HG03342 (cell line): ENCODE measurements at regions not wholly inside any gene's neighbourhood (a gene's known extent, or its start where the extent isn't known, plus 50 kb on each side); places are given as distances from the start of the nearest gene placed in this dataset.

ENCODE experiments used
- ATAC-seq: cut with Tn5 transposase; IDR thresholded peaks from one replicate; pipeline ENCODE4 v1.9.1; 2021; ENCODE audit warnings: mild to moderate bottlenecking, moderate library complexity; ENCODE audit not compliant: unreplicated experiment

- ATAC-seq: no peak
Measured at GRCh38 chr3:194076475-194076874, 59.5 kb upstream of the HES1 start.

- no peak for ATAC-seq
Measured at GRCh38 chr3:194077602-194078001, 58.3 kb upstream of the HES1 start.

DNA sequence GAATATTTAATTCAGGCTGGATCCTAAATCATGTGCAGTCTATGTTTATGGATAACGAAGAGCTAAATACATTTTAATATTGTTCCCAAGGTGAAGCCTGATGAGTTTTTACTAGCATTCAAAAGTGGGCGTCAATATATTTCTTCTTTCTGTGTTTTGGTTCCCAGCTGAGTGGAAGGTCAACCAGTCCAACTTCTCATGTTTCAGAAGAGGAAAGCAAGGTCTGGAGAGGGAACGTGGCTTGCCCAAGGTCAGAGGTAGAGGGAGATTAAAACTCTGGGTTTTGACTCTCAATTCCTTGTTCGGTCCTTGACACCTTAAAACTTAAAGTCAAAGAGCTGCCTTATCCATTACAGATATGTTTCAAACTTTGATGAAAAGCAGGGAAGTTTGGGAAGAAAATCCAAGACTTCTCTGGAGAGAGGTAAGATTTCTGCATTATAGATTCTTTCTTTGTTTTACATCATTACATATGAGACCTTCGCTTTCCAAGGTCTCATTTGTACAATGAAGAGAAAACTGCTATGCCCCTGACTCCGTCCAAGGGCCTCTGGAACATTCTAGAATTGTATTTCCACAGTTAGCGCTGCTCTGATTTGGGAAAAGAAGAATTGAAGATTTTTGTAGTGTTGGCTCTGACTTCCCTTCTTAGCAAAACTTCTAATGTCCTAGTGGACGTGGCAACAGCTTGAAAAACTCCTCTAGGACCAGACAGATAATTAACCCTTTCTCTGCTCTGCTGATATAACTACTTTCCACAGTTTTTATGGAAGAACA is 57.7 kb upstream of the HES1 start:
- ATAC-seq: no peak

DNA sequence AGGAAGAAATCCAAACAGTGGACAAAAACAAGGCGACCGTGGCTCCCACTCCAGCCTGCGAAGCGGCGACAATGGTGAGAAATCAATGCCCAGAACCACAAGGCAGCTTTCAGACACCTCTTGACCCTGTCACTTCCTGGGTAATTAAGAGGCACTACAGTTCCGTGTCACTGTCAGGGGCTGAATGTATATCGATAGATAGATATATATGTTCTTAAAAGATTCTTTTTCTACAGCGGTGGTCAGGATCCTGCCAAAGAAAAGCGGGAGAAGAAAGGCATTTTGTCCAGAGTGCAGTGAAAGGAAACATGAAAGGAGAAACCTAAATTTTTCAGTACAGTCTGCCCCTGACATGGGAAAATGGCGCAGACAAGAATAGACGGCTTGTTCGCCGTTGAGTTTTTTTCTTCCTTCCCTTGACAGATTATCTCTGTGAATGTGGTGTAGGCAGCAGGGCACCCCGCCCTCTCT is 56.2 kb upstream of the HES1 start:
- ATAC-seq: no peak

- ATAC-seq: no peak
Measured at GRCh38 chr3:194080436-194080835, 55.5 kb upstream of the HES1 start.

GRCh38 chr3:194080913-194081800 is 54.8 kb upstream of the HES1 start:
- no peak for ATAC-seq

- ATAC-seq: no peak
Measured at GRCh38 chr3:194081826-194082225, 54.1 kb upstream of the HES1 start.

DNA sequence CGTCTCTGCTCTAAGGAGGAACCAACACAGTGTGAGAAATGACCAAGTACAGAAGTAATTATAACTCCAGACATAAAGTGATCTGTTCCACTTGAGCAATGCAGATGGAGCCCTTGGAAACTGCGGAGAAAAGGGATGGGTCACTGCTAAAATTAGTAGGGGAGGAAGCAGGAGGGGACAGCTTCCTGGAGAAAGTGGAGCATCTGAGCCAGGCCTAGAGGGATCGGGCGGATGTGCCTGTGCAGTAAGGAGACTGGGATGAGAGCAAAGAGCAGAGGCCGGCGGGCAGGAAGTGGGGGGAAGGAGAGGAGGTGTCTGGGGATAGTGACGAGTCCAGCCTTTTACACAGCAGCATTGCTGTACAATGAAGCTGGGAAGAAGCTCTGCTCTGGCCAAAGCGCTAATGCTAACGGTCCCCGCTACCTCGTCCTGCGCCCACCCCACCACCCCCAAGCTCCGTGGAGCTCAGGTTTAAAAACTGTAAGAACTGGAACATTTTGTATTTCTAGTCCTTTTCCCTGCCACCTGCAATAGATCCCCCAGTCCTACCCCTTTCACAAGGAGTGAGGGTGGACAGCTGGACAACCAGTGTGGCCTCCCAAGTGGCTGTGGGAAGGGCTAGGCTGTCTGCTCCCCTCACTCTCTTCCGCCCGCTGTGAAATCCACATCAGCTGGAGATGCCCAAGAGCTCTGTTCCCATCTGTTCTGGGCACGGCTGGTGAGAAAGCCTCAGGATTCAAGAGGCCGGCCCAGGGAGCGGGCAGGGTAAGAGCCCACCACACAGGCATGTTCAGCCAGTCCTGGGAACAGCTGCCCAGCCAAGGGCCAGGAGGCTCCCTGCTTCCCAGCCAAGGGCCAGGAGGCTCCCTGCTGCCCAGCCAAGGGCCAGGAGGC is 53.0 kb upstream of the HES1 start:
- ATAC-seq: no peak

DNA sequence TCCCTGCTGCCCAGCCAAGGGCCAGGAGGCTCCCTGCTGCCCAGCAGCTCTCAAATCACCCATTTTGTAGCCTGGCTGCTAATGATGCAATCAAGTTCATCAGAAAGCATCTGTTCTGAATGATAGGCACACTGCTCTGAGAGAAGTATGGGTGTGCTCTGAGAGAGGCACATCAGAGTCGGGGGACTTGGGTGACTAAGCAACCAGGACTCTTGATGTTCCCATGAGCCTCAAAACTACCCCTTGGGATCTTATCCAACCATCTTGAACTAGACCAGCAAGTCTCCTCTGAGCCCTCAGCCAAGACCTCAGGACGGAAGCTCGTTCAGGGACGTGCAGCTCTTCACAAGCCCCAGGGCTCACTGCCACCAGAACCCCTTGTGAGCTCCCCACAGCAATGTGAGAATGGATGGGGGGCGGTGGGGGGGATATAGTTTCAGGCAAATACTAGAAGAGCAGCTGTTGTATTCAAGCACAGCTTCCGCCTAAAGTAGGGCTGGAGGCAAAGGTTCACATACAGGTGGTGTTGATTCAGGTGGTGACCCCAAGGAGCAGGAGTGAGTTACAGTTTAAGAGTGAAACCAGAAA is 52.2 kb upstream of the HES1 start:
- ATAC-seq: peak; percentile 44

DNA sequence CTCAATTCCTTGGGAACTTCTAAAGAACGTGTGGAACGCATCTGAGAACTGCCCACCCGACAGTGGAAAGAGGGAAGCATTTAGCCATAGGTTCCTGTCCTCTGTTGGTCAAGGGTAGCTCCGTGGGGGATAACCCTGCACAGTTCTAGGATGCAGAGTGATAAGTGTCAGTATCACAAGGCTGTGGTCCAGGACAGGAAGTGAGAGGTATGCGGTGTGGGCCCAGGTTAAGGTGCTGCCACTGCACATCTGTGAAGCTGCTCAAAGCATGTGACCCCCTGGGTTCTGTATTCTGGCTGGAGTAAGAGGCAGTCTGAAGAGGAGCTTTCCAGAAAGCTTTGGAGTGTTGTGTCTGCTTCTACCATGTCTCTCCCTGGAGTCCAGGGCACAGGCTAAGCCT is 51.7 kb upstream of the HES1 start:
- ATAC-seq: peak; percentile 97
